DOHH2 (cell line): ENCODE measurements at regions not wholly inside any gene's neighbourhood (a gene's known extent, or its start where the extent isn't known, plus 50 kb on each side); places are given as distances from the start of the nearest gene placed in this dataset.

Source experiments
- H3F3A ChIP-seq: fragments of 200-600 bp; sonication (generic), shearing (Covaris generic); 2 replicates; pipeline ENCODE4 v1.6.0; 2016; ENCODE audit warnings: antibody characterized with exemption, mild to moderate bottlenecking; ENCODE audit not compliant: control insufficient read depth, insufficient read depth
- H3K27ac ChIP-seq: fragments of 200-600 bp; sonication (generic); 2 replicates; pipeline ENCODE4 v1.5.1; 2014; ENCODE audit warnings: low read depth, mild to moderate bottlenecking, low read length, moderate library complexity
- H3K27me3 ChIP-seq: fragments of 200-600 bp; sonication (generic); 2 replicates; pipeline ENCODE4 v1.6.1; 2014; ENCODE audit warnings: mild to moderate bottlenecking, low read length, mixed read lengths; ENCODE audit not compliant: control insufficient read depth
- H3K36me3 ChIP-seq: fragments of 200-600 bp; sonication (generic); 2 replicates; pipeline ENCODE4 v1.6.1; 2014; ENCODE audit warnings: mild to moderate bottlenecking, low read length, moderate library complexity, mixed read lengths; ENCODE audit not compliant: control insufficient read depth
- H3K4me1 ChIP-seq: fragments of 200-600 bp; sonication (generic); 2 replicates; pipeline ENCODE4 v1.6.1; 2014; ENCODE audit warnings: mild to moderate bottlenecking, low read length, mixed read lengths; ENCODE audit not compliant: control insufficient read depth
- H3K4me2 ChIP-seq: fragments of 200-600 bp; sonication (generic); 2 replicates; pipeline ENCODE4 v1.6.0; 2014; ENCODE audit warnings: mild to moderate bottlenecking, low read length, moderate library complexity
- H3K4me3 ChIP-seq: fragments of 200-600 bp; sonication (generic); 2 replicates; pipeline ENCODE4 v1.5.1; 2014; ENCODE audit warnings: mild to moderate bottlenecking, low read length, mixed read lengths
- H3K79me2 ChIP-seq: fragments of 200-600 bp; sonication (generic); 2 replicates; pipeline ENCODE4 v1.6.1; 2014; ENCODE audit warnings: mild to moderate bottlenecking, low read length, mixed read lengths; ENCODE audit not compliant: control insufficient read depth
- H3K9me2 ChIP-seq: fragments of 200-600 bp; sonication (generic); replicated peaks from 2 replicates; pipeline ENCODE4 v1.6.1; 2014; ENCODE audit warnings: mild to moderate bottlenecking, low read length, mixed read lengths; ENCODE audit not compliant: control insufficient read depth
- H3K9me3 ChIP-seq: fragments of 200-600 bp; sonication (generic); 2 replicates; pipeline ENCODE4 v1.6.1; 2014; ENCODE audit warnings: antibody characterized with exemption, low read length, mixed read lengths; ENCODE audit not compliant: control insufficient read depth, insufficient read depth
- H4K20me1 ChIP-seq: fragments of 200-600 bp; sonication (generic); 2 replicates; pipeline ENCODE4 v1.6.0; 2014; ENCODE audit warnings: low read depth, mild to moderate bottlenecking, antibody characterized with exemption, low read length, moderate library complexity; ENCODE audit not compliant: control insufficient read depth, insufficient read depth
- EZH2phosphoT487 ChIP-seq: fragments of 200-600 bp; sonication (generic); IDR thresholded peaks from 2 replicates; pipeline ENCODE4 v1.6.1; 2017; ENCODE audit warnings: borderline replicate concordance, mild to moderate bottlenecking, antibody characterized with exemption, low read length, moderate library complexity, mixed read lengths
- TF ChIP-seq, protein P1 (sequence below): fragments of 200-600 bp; sonication (generic); IDR thresholded peaks from one replicate; pipeline ENCODE4 v1.5.1; 2014; ENCODE audit warnings: antibody characterized with exemption, mild to moderate bottlenecking, low read depth, low read length; ENCODE audit not compliant: poor library complexity, severe bottlenecking

DNA sequence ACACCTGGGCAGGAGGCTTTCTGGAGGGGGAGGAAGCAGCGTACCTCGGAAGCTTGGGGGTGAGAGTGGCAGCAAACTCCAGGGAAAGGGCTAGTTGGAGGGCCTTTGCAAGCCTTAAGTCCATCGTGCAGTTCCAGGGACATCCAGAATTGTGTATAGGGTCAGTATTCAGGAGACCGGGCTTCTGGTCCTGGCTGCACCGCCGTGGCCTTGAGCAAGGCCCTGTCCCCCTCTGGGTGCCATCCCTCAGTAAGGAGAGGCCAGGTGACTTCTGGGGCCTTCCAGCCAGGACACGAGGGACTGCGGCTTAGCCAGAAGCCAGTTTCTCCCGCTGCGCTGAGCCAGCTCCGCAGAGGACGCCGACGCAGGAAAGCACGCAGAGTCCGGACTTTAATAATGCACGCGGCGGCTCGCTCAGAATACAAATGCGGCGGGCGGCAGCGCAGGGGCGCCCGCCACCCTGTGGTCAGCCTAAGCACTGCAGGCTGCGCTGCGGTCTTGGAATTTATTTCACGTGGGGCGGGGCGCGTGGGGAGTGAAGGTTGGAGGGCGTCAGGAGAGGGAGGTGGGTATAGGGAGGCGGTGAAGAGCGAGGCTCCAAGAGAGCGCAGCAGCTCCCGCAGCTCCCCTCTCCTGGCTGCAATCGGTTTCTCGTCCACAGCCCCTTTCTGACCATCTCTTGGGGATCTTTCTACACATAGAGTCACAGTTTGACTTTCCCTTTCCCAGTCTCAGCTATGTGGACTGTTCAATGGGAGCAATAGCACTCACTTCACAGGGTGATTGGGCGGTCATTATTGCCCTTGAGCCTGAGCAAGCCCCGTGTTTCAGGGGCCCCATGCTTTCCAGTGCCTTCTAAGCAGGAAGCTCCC, 94.1 kb upstream of the GPR50 start:
- H3F3A ChIP-seq: no peaks in the 10 kb centered on the region
- H3K4me3 ChIP-seq: no peak overlapping the region
- H3K9me2 ChIP-seq: no peaks in the 10 kb centered on the region
- no peaks in the 10 kb centered on the region for H3K9me3 ChIP-seq
- H3K27ac ChIP-seq: no peak overlapping the region
- peaks cover 4% of the 10 kb centered on the region; the same call in 1 of the 2 replicates for H3K27me3 ChIP-seq
- H3K36me3 ChIP-seq: no peaks in the 10 kb centered on the region
- no peaks in the 10 kb centered on the region for H3K79me2 ChIP-seq
- H4K20me1 ChIP-seq: no peaks in the 10 kb centered on the region
- no peak for TF ChIP-seq EZH2phosphoT487
- TF ChIP-seq, protein P1, sequence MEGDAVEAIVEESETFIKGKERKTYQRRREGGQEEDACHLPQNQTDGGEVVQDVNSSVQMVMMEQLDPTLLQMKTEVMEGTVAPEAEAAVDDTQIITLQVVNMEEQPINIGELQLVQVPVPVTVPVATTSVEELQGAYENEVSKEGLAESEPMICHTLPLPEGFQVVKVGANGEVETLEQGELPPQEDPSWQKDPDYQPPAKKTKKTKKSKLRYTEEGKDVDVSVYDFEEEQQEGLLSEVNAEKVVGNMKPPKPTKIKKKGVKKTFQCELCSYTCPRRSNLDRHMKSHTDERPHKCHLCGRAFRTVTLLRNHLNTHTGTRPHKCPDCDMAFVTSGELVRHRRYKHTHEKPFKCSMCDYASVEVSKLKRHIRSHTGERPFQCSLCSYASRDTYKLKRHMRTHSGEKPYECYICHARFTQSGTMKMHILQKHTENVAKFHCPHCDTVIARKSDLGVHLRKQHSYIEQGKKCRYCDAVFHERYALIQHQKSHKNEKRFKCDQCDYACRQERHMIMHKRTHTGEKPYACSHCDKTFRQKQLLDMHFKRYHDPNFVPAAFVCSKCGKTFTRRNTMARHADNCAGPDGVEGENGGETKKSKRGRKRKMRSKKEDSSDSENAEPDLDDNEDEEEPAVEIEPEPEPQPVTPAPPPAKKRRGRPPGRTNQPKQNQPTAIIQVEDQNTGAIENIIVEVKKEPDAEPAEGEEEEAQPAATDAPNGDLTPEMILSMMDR: peak; percentile 70
- peaks cover 2% of the 10 kb centered on the region; the same call in 1 of the 2 replicates for H3K4me1 ChIP-seq
- H3K4me2 ChIP-seq: peak overlapping the region; percentile 30; the same call in 1 of the 2 replicates

DNA sequence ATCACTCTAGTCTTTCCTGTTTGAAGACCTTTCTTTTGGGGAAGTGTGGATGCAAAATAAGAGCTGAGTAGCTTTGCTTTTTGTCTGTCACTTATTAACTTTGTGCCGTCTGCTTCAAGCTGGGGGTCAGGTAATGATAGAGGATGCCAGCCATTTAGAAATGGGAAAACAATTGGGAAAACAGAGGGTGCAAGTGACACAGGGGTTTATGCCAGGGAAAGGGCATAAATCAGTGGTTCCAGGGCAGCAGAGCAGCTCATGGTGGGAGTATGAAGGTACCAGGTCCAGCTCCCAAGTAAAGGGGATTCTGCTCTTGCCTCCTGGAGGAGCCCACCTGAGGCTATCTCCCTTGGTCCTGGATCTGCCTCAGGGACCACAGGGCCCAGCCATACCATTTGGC, 91.9 kb upstream of the GPR50 start:
- Histone ChIP-seq H3K9me2 (no peaks in the 10 kb centered on the region), H4K20me1 (no peaks in the 10 kb centered on the region), H3F3A (no peaks in the 10 kb centered on the region), H3K27ac (no peak overlapping the region), H3K4me3 (no peak overlapping the region), H3K79me2 (no peaks in the 10 kb centered on the region), H3K4me2 (no peak overlapping the region), H3K27me3 (peaks cover 11% of the 10 kb centered on the region), H3K4me1 (peaks cover 2% of the 10 kb centered on the region; the same call in 1 of the 2 replicates), H3K36me3 (no peaks in the 10 kb centered on the region), H3K9me3 (no peaks in the 10 kb centered on the region)
- no peak for TF ChIP-seq EZH2phosphoT487
- TF ChIP-seq, protein P1: no peak

DNA sequence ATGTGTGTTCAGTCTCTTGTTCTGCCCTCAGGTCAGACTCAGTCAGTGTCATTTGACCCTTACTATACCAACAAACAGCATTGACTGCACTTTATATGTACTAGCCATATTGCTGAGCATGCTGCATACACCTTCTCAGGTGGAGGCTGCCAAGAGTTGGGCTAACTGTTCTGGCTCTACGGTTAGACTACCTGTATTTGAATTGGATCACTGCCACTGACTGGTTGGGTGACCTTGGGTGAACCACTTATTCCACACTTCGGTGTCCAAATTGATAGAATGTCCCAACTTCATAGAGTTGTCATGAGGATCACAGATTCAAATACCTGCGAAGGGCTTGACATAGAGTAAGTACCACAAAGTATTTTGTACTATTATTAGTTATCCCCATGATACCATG, 91.2 kb upstream of the GPR50 start:
- Histone ChIP-seq H3K4me3 (no peak overlapping the region), H3F3A (no peaks in the 10 kb centered on the region), H3K9me3 (no peaks in the 10 kb centered on the region), H3K4me2 (no peak overlapping the region), H3K27me3 (peaks cover 11% of the 10 kb centered on the region), H4K20me1 (no peaks in the 10 kb centered on the region), H3K9me2 (no peaks in the 10 kb centered on the region), H3K27ac (no peak overlapping the region), H3K79me2 (no peaks in the 10 kb centered on the region), H3K4me1 (peaks cover 2% of the 10 kb centered on the region; the same call in 1 of the 2 replicates), H3K36me3 (no peaks in the 10 kb centered on the region)
- no peak for TF ChIP-seq EZH2phosphoT487
- TF ChIP-seq, protein P1: no peak
